Osteocyte (in vitro differentiated cells): ENCODE measurements at regions not wholly inside any gene's neighbourhood (a gene's known extent, or its start where the extent isn't known, plus 50 kb on each side); places are given as distances from the start of the nearest gene placed in this dataset.
"Not testable (repeated sequence)": the region's sequence is repeated elsewhere in the genome, so short reads cannot be mapped to it uniquely, and the experiment has no call there.

Experiments
- DNase-seq: peaks from one replicate; pipeline ENCODE4 v3.0.0; 2021; ENCODE audit warnings: mixed read lengths; ENCODE audit not compliant: unreplicated experiment; ENCODE audit errors: extremely low spot score
- H3K27ac Mint-ChIP-seq: one replicate; pipeline ENCODE4 v1.8.0; 2021; ENCODE audit warnings: mild to moderate bottlenecking, mixed read lengths; ENCODE audit not compliant: unreplicated experiment
- H3K27me3 Mint-ChIP-seq: one replicate; pipeline ENCODE4 v1.8.0; 2021; ENCODE audit warnings: mixed read lengths; ENCODE audit not compliant: unreplicated experiment
- H3K36me3 Mint-ChIP-seq: one replicate; pipeline ENCODE4 v1.8.0; 2021; ENCODE audit warnings: mixed read lengths; ENCODE audit not compliant: unreplicated experiment
- H3K4me1 Mint-ChIP-seq: one replicate; pipeline ENCODE4 v1.8.0; 2021; ENCODE audit warnings: mixed read lengths; ENCODE audit not compliant: unreplicated experiment
- H3K4me3 Mint-ChIP-seq: one replicate; pipeline ENCODE4 v1.8.0; 2021; ENCODE audit warnings: mild to moderate bottlenecking, moderate library complexity, mixed read lengths; ENCODE audit not compliant: unreplicated experiment
- H3K9me3 Mint-ChIP-seq: one replicate; pipeline ENCODE4 v1.8.0; 2021; ENCODE audit warnings: mixed read lengths; ENCODE audit not compliant: unreplicated experiment
- CTCF ChIP-seq: fragments of 200-600 bp; sonication (generic); IDR thresholded peaks from 2 replicates; pipeline ENCODE4 v1.5.0; 2021; ENCODE audit warnings: antibody characterized with exemption, mild to moderate bottlenecking, moderate library complexity

GRCh38 chr5:35543408-35543807 is 74.3 kb upstream of the SPEF2 start:
- TF ChIP-seq CTCF: no peak
- Mint-ChIP-seq H3K36me3 (no peaks in the 10 kb centered on the region), H3K4me3 (no peak overlapping the region), H3K27ac (no peak overlapping the region), H3K4me1 (no peaks in the 10 kb centered on the region), H3K9me3 (no peaks in the 10 kb centered on the region), H3K27me3 (peaks cover 6% of the 10 kb centered on the region)
- no peak for DNase-seq

DNA sequence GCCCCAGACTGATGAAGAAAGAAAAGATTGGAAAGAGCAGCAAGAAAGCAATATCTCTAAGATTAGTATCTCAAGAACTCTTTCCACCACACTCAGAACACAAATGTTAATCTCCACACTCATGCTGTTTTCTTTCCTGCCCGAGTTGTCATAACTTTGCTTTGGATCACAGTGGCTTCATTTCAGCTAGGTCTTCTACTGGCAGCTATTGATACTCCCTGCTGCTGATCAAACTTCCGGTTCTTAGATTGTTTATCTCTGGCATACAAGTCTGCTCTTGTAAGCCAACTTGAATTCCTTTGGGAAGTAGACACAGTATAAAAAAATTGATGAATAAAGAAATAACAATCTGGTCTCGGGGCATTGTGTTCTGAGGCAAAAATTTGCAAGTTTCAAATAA is 77.7 kb upstream of the SPEF2 start:
- no peak for TF ChIP-seq CTCF
- Mint-ChIP-seq H3K36me3 (no peaks in the 10 kb centered on the region), H3K9me3 (no peaks in the 10 kb centered on the region), H3K4me1 (no peaks in the 10 kb centered on the region), H3K27me3 (no peaks in the 10 kb centered on the region), H3K4me3 (no peak overlapping the region), H3K27ac (no peak overlapping the region)
- DNase-seq: no peak

GRCh38 chr5:35538198-35538931 is 79.3 kb upstream of the SPEF2 start:
- no peak overlapping the region for H3K27ac Mint-ChIP-seq
- no peak for TF ChIP-seq CTCF
- H3K9me3 Mint-ChIP-seq: no peaks in the 10 kb centered on the region
- no peak for DNase-seq
- H3K27me3 Mint-ChIP-seq: no peaks in the 10 kb centered on the region
- H3K36me3 Mint-ChIP-seq: no peaks in the 10 kb centered on the region
- no peaks in the 10 kb centered on the region for H3K4me1 Mint-ChIP-seq
- no peak overlapping the region for H3K4me3 Mint-ChIP-seq

DNA sequence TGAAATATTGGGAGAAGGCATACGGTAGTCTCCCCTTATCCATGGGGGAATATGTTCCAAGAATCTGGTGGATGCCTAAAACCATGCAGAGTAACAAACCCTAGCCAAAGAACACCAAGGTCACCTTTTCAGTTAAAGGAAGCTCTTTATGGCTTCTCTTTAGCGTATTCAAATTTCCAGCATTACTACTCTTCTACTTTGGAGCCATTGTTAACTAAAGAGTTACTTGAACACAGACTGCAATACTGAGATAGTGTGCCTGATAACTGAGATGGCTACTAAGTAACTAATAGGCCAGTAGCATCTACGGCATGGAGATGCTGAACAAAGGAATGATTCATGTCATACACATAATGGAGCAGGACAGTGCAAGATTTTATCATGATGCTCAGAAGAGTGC is 84.5 kb upstream of the SPEF2 start:
- Mint-ChIP-seq H3K9me3 (no peaks in the 10 kb centered on the region), H3K4me3 (no peak overlapping the region), H3K36me3 (no peaks in the 10 kb centered on the region), H3K27ac (no peak overlapping the region), H3K27me3 (no peaks in the 10 kb centered on the region), H3K4me1 (no peaks in the 10 kb centered on the region)
- DNase-seq: no peak
- no peak for TF ChIP-seq CTCF

- not testable (repeated sequence) for H3K27me3 Mint-ChIP-seq, H3K9me3 Mint-ChIP-seq
Observed at GRCh38 chr5:35531553-35531952, 86.1 kb upstream of the SPEF2 start.

GRCh38 chr5:35518104-35518503 is 99.6 kb upstream of the SPEF2 start:
- Mint-ChIP-seq H3K36me3 (no peaks in the 10 kb centered on the region), H3K4me1 (no peaks in the 10 kb centered on the region), H3K4me3 (no peak overlapping the region), H3K27ac (no peak overlapping the region), H3K9me3 (no peaks in the 10 kb centered on the region), H3K27me3 (peaks cover 2% of the 10 kb centered on the region)
- no peak for TF ChIP-seq CTCF
- no peak for DNase-seq

More at GRCh38 chr5:35531553-35531952, 86.1 kb upstream of the SPEF2 start:
- not testable (repeated sequence) for H3K4me1 Mint-ChIP-seq, H3K36me3 Mint-ChIP-seq, DNase-seq, H3K4me3 Mint-ChIP-seq, H3K27ac Mint-ChIP-seq
